ENCODE measurements at regions not wholly inside any gene's neighbourhood (a gene's known extent, or its start where the extent isn't known, plus 50 kb on each side); places are given as distances from the start of the nearest gene placed in this dataset.

DNA sequence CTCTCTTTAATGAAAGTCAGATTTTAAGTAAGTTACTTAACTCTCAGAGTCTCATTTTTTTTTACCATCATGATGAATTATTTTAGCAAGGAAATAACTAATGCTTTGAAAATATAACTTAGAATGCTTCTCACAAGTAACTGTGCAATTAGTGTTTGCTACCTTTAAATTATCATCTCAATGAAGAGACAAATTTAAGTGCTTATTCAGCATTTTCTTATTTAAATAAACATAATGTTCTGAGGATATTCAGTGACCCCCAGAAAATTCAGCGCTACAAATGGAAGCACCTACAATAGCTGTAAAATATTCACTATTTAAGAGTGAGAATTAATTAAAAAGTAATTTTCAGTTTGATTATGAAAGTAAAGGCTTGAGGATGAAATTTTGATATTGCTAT, 527.2 kb downstream of the SLITRK1 start:
- Histone ChIP-seq H3K9me3 (ENCODE audit: control insufficient read depth in 2 of 2, insufficient read depth in 1 of 2, low read depth in 1 of 2, low read length in 1 of 2) (no peaks in the 10 kb centered on the region), H3K27ac (ENCODE audit: low read depth in 1 of 3, low read length in 2 of 3) (no peak overlapping the region), H3K4me3 (ENCODE audit: low read depth in 1 of 3, low read length in 3 of 3) (no peak overlapping the region), H3K4me1 (ENCODE audit: control insufficient read depth in 3 of 3, insufficient read depth in 2 of 3, low read depth in 1 of 3, low read length in 2 of 3) (no peaks in the 10 kb centered on the region), H3K36me3 (ENCODE audit: control insufficient read depth in 3 of 3, insufficient read depth in 2 of 3, low read depth in 1 of 3, low read length in 3 of 3) (no peaks in the 10 kb centered on the region), H3K27me3 (ENCODE audit: control insufficient read depth in 3 of 3, insufficient read depth in 3 of 3, low read length in 3 of 3) (no peaks in the 10 kb centered on the region)
- FAIRE-seq = no peak
- no peak for DNase-seq
- 86 to 95% (median 88%) methylated on average over 1 of the region's 1 CpG for WGBS, 3 donors

DNA sequence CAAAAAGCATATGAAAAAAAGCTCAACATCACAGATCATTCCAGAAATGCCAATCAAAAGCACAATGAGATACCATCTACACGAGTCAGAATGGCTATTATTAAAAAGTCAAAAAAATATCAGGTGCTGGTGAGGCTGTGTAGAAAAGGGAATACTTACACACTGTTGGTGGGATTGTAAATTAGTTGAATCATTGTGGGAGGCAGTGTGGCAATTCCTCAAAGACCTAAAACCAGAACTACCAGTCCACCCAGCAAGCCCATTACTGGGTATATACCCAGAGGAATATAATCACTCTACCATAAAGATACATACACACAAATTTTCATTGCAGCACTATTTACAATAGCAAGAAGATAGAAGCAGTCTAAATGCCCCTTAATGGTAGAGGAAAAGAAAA, 529.9 kb downstream of the SLITRK1 start:
- Histone ChIP-seq H3K9me3 (ENCODE audit: control insufficient read depth in 2 of 2, insufficient read depth in 1 of 2, low read depth in 1 of 2, low read length in 1 of 2) (no peaks in the 10 kb centered on the region), H3K4me3 (ENCODE audit: low read depth in 1 of 3, low read length in 3 of 3) (no peak overlapping the region), H3K27me3 (ENCODE audit: control insufficient read depth in 3 of 3, insufficient read depth in 3 of 3, low read length in 3 of 3) (no peaks in the 10 kb centered on the region), H3K4me1 (ENCODE audit: control insufficient read depth in 3 of 3, insufficient read depth in 2 of 3, low read depth in 1 of 3, low read length in 2 of 3) (no peaks in the 10 kb centered on the region), H3K36me3 (ENCODE audit: control insufficient read depth in 3 of 3, insufficient read depth in 2 of 3, low read depth in 1 of 3, low read length in 3 of 3) (no peaks in the 10 kb centered on the region), H3K27ac (ENCODE audit: low read depth in 1 of 3, low read length in 2 of 3) (no peak overlapping the region)
- WGBS, 3 donors = 32 to 65% (median 37%) methylated on average over 1 of the region's 1 CpG
- FAIRE-seq (no peak), DNase-seq (no peak)

DNA sequence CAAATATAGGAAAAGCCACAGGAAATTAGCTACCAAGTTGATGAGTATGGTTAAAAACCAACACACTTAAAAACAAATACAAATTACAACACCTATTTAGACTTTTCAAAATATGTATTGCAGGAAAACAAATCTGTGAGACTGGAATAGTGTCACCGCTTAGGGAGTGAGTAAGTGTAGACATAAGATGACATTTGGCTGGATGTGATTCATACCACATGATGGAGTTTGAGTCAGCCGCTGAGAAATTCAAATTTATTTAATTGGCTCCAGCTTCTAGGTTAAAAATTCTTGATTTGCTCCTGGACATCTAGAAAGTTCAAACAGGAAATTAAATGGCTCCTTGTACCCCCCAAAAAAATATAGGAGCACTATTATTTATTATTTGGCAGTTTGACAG, 531.7 kb downstream of the SLITRK1 start:
- FAIRE-seq = no peak

DNA sequence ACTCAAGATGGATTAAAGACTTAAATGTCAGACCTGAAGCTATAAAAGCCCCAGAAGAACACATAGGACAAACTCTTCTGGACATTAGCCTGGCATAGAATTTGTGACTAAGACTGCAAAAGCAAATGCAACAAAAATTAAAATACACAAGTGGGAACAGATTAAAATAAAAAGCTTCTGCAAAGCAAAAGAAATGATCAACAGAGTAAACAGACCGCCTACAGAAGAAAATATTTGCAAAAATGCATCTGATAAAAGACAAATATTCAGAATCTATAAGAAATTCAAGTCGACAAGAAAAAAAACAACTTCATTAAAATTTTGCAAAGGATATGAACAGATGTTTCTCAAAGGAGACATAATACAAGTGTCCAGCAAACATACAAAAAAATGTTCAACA, 537.8 kb downstream of the SLITRK1 start:
- peaks cover 0 to 9% of the 10 kb centered on the region in 2 donors for H3K9me3 ChIP-seq (ENCODE audit: control insufficient read depth in 2 of 2, insufficient read depth in 1 of 2, low read depth in 1 of 2, low read length in 1 of 2)
- no peak for DNase-seq
- no peak overlapping the region for H3K27ac ChIP-seq (ENCODE audit: low read depth in 1 of 3, low read length in 2 of 3)
- FAIRE-seq = no peak
- WGBS, 3 donors = 75 to 85% (median 82%) methylated on average over 2 of the region's 2 CpGs
- H3K4me3 ChIP-seq (ENCODE audit: low read depth in 1 of 3, low read length in 3 of 3) = no peak overlapping the region
- no peaks in the 10 kb centered on the region for H3K4me1 ChIP-seq (ENCODE audit: control insufficient read depth in 3 of 3, insufficient read depth in 2 of 3, low read depth in 1 of 3, low read length in 2 of 3)
- H3K27me3 ChIP-seq (ENCODE audit: control insufficient read depth in 3 of 3, insufficient read depth in 3 of 3, low read length in 3 of 3) = no peaks in the 10 kb centered on the region
- no peaks in the 10 kb centered on the region for H3K36me3 ChIP-seq (ENCODE audit: control insufficient read depth in 3 of 3, insufficient read depth in 2 of 3, low read depth in 1 of 3, low read length in 3 of 3)

More for the DNA sequence above, 531.7 kb downstream of the SLITRK1 start:
- Histone ChIP-seq H3K4me3 (ENCODE audit: low read depth in 1 of 3, low read length in 3 of 3) (no peak overlapping the region), H3K27me3 (ENCODE audit: control insufficient read depth in 3 of 3, insufficient read depth in 3 of 3, low read length in 3 of 3) (no peaks in the 10 kb centered on the region), H3K27ac (ENCODE audit: low read depth in 1 of 3, low read length in 2 of 3) (no peak overlapping the region), H3K36me3 (ENCODE audit: control insufficient read depth in 3 of 3, insufficient read depth in 2 of 3, low read depth in 1 of 3, low read length in 3 of 3) (no peaks in the 10 kb centered on the region), H3K4me1 (ENCODE audit: control insufficient read depth in 3 of 3, insufficient read depth in 2 of 3, low read depth in 1 of 3, low read length in 2 of 3) (no peaks in the 10 kb centered on the region), H3K9me3 (ENCODE audit: control insufficient read depth in 2 of 2, insufficient read depth in 1 of 2, low read depth in 1 of 2, low read length in 1 of 2) (no peaks in the 10 kb centered on the region)
- DNase-seq = no peak
- WGBS, 3 donors = 84 to 89% (median 88%) methylated on average over 2 of the region's 2 CpGs

DNA sequence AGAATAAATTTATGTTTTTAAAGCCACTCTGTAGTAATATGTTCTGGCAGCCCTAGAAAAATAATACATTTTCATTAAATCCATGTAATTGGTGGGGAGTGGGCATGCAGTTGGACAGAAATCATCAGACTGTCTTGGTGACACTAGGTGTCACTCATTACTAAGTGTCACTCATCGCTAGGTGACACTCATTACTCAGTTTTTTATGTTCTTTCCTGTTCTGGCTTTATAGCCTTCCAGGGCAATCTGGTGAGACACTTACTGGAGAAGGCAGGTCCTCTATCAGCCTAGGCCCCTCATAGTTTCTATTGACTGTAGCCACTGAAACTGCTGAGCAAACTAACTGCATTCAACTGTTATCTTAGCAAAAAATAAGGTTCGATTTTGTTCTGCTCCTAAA, 542.1 kb downstream of the SLITRK1 start:
- no peak overlapping the region for H3K4me3 ChIP-seq (ENCODE audit: low read depth in 1 of 3, low read length in 3 of 3)
- H3K9me3 ChIP-seq (ENCODE audit: control insufficient read depth in 2 of 2, insufficient read depth in 1 of 2, low read depth in 1 of 2, low read length in 1 of 2) = peaks cover 0 to 9% of the 10 kb centered on the region in 2 donors
- H3K27me3 ChIP-seq (ENCODE audit: control insufficient read depth in 3 of 3, insufficient read depth in 3 of 3, low read length in 3 of 3) = no peaks in the 10 kb centered on the region
- WGBS, 3 donors = 31 to 60% (median 40%) methylated on average over 2 of the region's 2 CpGs
- FAIRE-seq (no peak), DNase-seq (no peak)
- no peaks in the 10 kb centered on the region for H3K36me3 ChIP-seq (ENCODE audit: control insufficient read depth in 3 of 3, insufficient read depth in 2 of 3, low read depth in 1 of 3, low read length in 3 of 3)
- no peak overlapping the region for H3K27ac ChIP-seq (ENCODE audit: low read depth in 1 of 3, low read length in 2 of 3)
- no peaks in the 10 kb centered on the region for H3K4me1 ChIP-seq (ENCODE audit: control insufficient read depth in 3 of 3, insufficient read depth in 2 of 3, low read depth in 1 of 3, low read length in 2 of 3)

DNA sequence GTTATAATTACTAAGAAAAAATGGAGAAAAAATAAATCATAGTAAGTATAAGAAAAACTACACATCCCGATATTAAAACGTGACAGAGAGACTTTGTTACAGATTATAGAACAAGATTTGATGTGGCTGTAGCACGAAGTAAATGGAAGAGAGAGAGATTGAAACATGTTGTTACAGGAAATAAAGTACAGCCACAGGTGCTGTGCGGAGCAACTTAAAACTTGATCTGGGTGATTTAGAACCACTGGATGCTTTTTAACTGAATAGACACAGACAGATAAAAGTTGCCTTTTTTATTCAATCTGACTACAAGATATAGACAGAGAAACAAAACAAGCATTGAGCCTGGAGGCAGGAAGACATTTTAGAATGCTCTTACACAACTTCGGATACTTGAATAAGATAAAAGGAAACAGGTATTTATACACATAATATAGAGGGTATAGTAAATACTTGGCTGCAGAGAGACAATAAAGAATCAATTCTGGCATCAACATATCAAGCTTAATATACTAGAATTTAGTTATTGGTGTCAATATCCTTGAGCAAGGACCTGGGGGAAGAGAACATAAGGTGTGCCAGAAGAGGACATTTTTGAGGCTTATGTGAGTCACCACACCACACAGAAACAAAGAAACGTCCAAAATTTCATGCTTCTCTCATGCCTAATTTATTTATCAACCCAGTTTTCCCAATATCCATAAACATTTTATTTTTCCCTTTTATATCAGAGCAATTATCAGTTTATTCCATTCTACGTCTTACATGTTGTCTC, 548.5 kb downstream of the SLITRK1 start:
- no peak for FAIRE-seq
- 61 to 73% (median 65%) methylated on average over 7 of the region's 7 CpGs for WGBS, 3 donors
- H3K9me3 ChIP-seq (ENCODE audit: control insufficient read depth in 2 of 2, insufficient read depth in 1 of 2, low read depth in 1 of 2, low read length in 1 of 2) = no peaks in the 10 kb centered on the region
- DNase-seq = no peak
- no peaks in the 10 kb centered on the region for H3K27me3 ChIP-seq (ENCODE audit: control insufficient read depth in 3 of 3, insufficient read depth in 3 of 3, low read length in 3 of 3)
- H3K36me3 ChIP-seq (ENCODE audit: control insufficient read depth in 3 of 3, insufficient read depth in 2 of 3, low read depth in 1 of 3, low read length in 3 of 3) = no peaks in the 10 kb centered on the region
- H3K27ac ChIP-seq (ENCODE audit: low read depth in 1 of 3, low read length in 2 of 3) = no peak overlapping the region
- H3K4me1 ChIP-seq (ENCODE audit: control insufficient read depth in 3 of 3, insufficient read depth in 2 of 3, low read depth in 1 of 3, low read length in 2 of 3) = no peaks in the 10 kb centered on the region
- no peak overlapping the region for H3K4me3 ChIP-seq (ENCODE audit: low read depth in 1 of 3, low read length in 3 of 3)

DNA sequence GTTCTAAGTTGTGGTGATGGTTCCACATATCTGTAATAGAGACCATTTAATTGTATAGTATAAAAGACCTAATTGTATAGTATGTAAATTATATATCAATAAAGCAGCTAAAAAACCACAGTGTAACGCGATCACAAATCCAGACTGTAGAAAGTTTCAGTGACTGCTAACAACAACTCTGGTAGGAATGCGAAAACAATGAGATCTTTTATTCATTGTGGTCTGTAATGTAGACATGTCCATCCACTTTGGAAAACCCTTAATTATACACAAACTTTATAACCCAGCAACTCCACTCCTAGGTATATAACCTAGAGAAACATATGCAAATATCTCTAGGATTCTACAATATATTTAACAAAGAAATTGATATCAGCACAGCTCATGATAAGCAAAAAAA, 549.5 kb downstream of the SLITRK1 start:
- FAIRE-seq (no peak), DNase-seq (no peak)
- H3K27ac ChIP-seq (ENCODE audit: low read depth in 1 of 3, low read length in 2 of 3) = no peak overlapping the region
- H3K27me3 ChIP-seq (ENCODE audit: control insufficient read depth in 3 of 3, insufficient read depth in 3 of 3, low read length in 3 of 3) = no peaks in the 10 kb centered on the region
- H3K36me3 ChIP-seq (ENCODE audit: control insufficient read depth in 3 of 3, insufficient read depth in 2 of 3, low read depth in 1 of 3, low read length in 3 of 3) = no peaks in the 10 kb centered on the region
- H3K4me1 ChIP-seq (ENCODE audit: control insufficient read depth in 3 of 3, insufficient read depth in 2 of 3, low read depth in 1 of 3, low read length in 2 of 3) = no peaks in the 10 kb centered on the region
- 93 to 96% (median 94%) methylated on average over 3 of the region's 3 CpGs for WGBS, 3 donors
- H3K4me3 ChIP-seq (ENCODE audit: low read depth in 1 of 3, low read length in 3 of 3) = no peak overlapping the region
- peaks cover 0 to 5% of the 10 kb centered on the region in 2 donors for H3K9me3 ChIP-seq (ENCODE audit: control insufficient read depth in 2 of 2, insufficient read depth in 1 of 2, low read depth in 1 of 2, low read length in 1 of 2)

DNA sequence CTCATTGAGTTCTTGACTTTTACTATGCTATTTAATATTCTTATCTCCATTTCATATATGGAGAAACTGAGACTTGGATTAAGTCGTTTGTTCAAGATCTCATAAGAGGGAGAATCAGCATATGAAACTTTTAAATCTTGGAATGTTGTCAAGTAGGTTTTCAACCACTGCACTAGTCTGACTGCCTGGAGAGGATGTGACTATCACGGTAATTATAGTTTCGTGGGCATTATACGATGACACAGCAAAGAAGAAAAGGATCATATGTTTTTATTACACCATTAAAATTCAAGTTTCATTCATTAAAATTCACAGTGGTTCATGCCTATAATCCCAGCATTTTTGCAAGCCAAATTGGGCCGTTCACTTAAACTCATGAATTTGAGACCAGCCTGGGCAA, 555.2 kb downstream of the SLITRK1 start:
- no peak for DNase-seq
- H3K9me3 ChIP-seq (ENCODE audit: control insufficient read depth in 2 of 2, insufficient read depth in 1 of 2, low read depth in 1 of 2, low read length in 1 of 2) = peaks cover 0 to 8% of the 10 kb centered on the region in 2 donors
- H3K4me1 ChIP-seq (ENCODE audit: control insufficient read depth in 3 of 3, insufficient read depth in 2 of 3, low read depth in 1 of 3, low read length in 2 of 3) = no peaks in the 10 kb centered on the region
- no peak for FAIRE-seq
- no peaks in the 10 kb centered on the region for H3K27me3 ChIP-seq (ENCODE audit: control insufficient read depth in 3 of 3, insufficient read depth in 3 of 3, low read length in 3 of 3)
- no peaks in the 10 kb centered on the region for H3K36me3 ChIP-seq (ENCODE audit: control insufficient read depth in 3 of 3, insufficient read depth in 2 of 3, low read depth in 1 of 3, low read length in 3 of 3)
- H3K4me3 ChIP-seq (ENCODE audit: low read depth in 1 of 3, low read length in 3 of 3) = no peak overlapping the region
- 74 to 78% (median 78%) methylated on average over 5 of the region's 5 CpGs for WGBS, 3 donors
- H3K27ac ChIP-seq (ENCODE audit: low read depth in 1 of 3, low read length in 2 of 3) = no peak overlapping the region

All from small intestine (tissue), 7 donors.